ENCODE measurements at regions not wholly inside any gene's neighbourhood (a gene's known extent, or its start where the extent isn't known, plus 50 kb on each side); places are given as distances from the start of the nearest gene placed in this dataset.

DNA sequence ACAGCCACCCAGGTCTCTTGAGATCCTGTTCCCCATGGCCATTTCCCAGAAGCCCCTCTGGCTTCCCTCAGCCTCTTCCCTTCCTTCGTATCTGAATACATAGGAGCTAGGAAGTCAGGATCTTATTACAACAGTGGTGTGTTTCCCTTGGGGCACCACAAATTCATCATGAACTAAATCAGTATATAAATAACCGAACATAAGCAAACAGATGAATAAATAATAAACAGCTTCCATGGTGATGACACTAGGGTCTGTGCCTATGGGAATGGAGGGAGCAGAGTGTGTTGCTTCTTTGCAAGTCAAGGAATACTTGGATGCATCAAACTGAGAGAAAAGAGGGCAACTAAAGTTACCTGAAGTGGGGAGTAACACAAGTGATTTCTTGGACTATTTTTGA lies 527.6 kb downstream of the LMO7 start:
- no peak for DNase-seq

DNA sequence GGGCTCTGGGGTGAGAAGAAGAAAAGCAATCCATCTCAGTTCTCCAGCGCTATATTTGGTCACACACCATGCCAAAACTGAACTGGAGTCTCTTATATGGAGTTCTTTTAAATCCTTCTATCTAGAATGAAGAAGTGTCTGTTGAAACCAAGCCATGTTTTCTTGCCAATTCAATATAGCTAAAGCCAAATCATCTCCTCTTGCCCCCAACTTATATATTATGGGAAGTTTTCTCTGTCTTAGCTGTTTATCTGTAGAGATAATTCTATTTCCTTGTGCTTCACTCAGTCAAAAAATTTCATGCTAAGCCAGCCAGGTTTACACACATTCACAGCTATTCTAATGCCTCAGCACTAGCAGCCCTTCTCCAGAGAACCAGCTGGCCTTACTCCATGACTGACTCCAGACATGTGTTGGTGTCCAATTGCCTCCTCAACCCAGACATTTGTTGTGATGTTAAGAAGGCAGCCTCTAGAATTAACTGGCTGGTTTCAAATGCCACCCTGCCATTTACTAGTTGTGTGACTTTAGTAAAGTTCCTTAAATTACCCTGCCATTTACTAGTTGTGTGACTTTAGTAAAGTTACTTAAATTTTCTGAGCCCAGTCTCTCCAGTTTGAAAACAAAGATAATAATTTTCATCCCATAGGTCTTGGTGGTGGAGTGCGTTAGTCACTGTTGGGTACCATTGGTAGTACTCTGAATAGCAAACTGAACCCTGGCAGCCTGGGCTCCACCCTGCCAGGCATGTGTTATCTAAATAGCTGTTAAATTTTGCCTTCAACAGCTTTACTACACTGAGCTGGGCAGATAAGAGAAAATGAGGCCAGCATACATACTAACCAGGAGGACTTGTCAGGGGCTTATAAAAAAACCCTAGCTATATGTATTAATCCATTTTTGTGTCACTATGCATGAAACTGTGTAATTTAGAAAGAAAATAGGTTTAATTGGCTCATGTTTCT lies 525.1 kb downstream of the LMO7 start:
- no peak for DNase-seq

DNA sequence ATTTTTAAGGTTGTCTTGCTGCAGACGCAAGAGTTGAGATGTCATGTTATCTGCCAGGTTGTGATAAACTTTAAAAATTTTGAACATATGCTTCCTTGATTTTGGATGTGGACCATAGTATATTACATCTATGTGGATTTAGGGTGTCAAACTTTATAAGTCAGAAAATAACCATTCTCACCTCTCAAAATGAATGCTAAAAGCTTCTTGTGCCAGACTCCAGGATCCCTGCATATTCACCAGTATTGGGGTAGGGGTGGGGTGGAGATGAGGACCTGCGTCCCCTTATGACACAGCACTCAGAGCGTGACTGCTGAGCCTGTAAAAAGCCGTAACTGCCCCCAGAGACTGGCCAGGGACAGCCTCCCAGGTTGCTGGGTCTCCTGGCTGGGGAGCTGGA lies 524.4 kb downstream of the LMO7 start:
- no peak for DNase-seq

DNA sequence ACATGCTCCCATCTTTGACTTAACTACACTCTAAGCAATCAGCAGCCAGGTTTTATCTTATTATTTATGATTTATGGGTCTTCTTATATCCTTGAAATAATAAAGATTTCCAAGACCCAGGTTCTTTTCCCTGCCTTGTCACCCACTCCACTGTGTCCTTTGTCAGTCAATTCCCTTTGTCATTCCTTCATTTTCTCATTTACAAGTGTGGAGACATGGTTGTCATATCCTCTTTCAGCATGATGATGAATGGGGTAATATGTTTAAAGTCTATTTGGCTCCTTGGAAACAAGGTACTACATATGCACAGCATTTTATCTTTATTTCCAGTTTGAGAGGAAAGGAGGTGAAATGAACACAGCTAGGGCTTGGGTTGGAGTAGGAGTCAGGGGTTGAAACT lies 521.8 kb downstream of the LMO7 start:
- no peak for DNase-seq

DNA sequence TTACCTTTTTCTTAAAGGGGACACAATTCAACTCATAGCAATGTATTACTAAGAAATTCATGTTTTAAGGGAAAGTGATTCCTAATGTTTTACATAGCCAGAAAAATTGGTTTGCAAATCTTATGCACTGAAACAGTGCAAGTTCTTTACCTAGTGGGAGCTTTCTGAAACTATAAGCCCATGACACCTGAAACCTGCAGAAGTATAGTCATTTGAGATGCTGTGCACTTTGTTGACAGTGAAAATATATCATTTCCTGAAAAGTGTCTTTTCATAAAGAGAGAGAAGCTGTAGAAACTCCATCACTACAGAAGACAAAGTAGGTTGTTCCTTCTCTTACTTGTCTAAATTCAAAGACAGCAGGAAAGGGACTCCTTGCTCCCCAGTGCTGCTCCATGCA lies 517.1 kb downstream of the LMO7 start:
- DNase-seq = no peak

DNA sequence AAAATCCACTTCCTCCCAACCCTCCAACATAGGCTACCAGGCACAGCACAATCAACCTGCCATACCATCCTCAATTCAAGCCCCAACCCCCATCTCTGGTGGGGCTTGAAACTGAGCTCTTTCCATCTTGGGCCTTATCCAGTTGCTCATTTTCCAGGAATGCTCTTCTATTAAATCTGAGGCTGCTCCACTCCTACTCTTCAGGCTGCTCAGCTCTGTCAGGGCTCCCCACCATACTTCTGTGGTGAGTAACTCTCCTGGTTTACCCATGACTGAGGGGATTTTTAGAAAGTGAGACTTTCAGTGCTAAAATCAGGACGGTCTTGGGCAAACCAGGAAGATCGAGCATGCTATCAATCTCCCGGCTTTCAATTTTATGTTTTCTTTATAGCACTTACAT lies 512.8 kb downstream of the LMO7 start:
- no peak for DNase-seq

DNA sequence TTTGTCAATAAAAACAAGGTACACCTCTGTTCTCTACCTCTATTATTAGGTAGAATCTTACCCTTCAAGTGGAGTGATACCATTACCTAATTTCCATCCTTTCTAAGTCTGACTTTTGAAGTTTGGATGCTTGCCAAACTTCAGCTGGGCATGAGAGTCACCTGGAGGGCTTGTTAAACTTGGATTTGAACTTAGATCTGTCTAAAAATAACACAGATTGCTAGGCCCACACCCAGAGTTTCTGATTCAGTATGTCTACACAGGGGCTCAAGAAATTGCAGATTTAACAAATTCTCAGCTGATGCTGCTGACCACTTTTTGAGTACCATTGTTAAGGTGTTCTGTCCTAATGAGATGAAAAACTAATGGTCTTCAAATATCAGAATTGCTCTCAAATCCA lies 512.2 kb downstream of the LMO7 start:
- no peak for DNase-seq

DNA sequence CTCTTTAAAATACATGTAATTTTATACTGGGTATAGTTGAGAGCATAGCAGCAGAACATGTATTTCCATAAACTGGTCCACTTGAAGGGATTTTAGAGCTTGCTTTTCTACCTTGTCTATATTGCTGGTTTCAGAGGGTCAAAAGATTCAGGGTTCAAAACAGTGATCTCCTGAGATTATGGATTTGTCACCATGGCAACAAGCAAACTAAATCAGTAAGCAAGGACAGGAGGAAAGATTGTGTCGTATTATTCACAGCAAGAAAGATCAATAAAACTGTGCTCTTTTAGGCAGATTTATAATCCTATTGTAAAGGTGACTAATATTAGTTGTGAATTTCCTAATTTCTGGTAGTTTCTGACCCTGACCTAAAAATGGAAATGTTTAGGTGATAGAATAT lies 496.4 kb downstream of the LMO7 start:
- DNase-seq = no peak

DNA sequence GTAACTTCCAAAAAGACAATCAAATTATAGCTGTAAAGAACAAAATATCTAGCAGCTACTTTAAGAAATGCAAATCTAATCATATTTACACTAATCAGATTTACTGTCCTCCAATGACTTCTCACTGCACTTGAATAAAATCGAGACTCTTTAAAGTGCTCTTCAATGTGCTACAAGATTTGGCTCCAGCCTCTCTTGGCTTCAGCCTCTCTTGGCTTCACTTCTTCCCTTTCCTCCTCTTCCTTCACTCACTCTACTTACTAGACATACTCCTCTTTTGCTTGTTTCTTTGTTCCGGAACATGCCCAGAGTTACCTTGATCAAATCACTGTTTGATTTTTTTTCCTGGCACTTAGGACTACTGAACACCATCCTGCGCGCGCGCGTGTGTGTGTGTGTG lies 495.4 kb downstream of the LMO7 start:
- no peak for DNase-seq

DNA sequence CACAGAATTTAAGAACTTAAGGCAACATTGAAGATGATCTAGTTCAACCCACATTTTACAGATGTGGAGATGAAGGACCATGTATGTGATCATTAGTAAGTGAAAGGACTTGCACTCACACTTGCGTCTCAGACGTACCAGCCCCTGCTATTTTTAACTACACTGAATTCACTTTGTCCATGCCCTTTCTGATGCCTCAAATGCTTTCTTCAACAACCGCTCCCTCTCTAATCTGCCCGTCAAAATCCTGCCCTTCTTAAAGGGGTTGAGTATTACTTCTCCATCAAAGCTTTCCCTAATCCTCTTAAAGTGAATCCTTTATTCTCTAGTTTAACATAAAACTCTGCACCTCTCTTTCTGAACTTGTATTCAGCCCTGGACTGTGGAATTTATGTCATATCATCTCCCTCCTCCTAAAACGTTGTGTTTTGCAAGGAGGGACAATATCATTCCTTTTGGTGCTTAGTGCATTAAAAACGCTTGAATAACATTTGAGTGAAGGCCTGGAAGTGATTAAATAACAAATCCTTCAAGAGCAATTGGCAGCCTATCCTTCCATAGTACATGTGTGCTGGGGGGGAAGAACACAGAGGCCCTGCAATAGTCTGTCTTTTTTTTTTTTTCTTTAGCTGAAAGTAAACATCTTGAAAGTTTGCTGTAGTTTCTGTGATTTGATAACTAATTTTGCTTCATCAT lies 493.3 kb downstream of the LMO7 start:
- DNase-seq = no peak

DNA sequence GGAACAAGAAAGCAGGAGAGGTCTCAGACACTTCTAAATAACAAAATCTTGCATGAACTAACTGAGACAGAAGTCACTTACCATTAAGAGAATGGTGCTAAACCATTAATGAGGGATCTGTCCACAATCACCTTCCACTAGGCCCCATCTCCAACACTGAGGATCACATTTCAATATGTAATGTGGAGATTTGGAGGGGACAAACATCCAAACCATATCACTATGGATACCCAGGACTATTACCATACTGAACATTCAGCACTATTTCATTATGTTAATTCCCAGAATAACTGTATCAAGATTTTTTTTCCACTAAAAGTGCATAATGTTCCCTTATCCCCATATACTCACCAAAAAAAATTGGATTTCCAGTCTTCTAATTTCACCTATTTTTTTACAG lies 491.8 kb downstream of the LMO7 start:
- no peak for DNase-seq

DNA sequence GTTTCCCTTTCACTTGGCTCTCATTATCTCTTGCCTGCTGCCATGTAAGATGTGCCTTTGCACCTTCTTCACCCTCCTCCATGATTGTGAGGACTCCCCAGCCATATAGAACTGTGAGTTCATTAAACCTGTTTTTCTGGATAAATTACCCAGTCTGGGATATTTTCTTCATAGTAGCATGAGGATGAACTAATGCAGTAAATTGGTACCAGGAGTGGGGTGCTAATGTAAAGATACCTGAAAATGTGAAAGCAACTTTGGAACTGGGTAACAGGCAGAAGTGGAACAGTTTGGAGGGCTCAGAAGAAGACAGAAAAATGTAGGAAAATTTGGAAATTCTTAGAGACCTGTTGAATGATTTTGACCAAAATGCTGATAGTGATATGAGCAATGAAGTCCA lies 487.4 kb downstream of the LMO7 start:
- no peak for DNase-seq

DNA sequence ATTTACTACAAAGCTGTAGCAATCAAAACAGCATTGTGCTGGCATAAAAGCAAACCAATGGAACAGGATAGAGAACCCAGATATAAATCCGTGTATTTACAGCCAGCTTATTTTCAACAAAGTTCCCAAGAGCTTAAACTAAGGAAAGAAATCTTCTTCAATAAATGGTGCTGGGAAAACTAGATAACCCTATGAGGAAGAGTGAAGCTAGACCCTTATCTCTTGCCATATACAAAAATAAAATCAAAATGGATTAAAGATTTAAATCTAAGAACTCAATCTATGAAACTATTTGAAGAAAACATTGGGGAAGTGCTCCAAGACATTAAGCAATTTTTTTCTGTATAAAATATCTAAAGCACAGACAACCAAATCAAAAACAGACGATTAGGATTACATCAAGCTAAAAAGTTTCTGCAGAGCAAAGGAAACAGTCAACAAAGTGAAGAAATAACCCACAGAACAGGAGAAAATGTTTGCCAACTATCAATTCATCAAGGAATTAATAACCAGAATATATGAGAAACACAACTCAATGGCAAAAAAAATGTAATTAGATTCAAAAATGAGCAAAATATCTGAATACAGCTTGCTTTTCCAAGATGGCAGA lies 480.7 kb downstream of the LMO7 start:
- no peak for DNase-seq

DNA sequence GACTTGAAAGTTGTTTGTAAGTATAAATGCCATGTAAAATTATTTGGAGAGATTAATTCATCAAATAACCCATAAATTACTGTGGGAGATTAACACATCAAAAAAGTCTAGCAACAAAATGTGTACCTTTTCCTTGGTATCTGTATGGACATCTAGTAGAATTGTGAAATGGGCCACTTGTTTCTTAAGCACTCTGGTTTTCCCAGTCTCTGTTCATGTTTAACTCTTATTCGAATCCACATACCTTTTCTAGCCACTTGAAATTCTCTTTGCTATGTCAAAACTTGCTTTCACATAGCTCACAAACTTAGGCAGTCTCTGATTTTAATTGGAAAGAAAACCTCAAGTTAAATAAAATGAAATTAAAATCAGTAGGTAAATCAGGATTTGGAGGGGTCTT lies 470.6 kb downstream of the LMO7 start:
- DNase-seq = no peak

DNA sequence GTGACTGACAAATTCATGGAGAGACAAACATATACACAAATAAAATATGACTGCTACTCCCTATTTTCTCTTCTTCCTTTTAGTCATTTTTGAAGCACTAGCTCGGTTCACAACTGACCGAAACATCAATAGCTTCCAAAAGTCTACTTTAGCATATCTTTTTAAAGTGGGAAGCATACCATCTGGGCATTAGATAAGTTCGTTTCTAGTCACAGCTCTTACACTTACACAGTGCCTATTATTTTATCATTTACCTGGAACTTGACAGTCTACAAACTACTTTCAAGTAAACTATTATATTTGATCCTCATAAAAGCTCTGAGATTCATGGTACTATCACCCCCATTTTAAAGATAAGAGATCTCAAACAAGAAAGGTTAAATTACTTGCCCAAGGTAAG lies 458.5 kb downstream of the LMO7 start:
- DNase-seq = no peak

DNA sequence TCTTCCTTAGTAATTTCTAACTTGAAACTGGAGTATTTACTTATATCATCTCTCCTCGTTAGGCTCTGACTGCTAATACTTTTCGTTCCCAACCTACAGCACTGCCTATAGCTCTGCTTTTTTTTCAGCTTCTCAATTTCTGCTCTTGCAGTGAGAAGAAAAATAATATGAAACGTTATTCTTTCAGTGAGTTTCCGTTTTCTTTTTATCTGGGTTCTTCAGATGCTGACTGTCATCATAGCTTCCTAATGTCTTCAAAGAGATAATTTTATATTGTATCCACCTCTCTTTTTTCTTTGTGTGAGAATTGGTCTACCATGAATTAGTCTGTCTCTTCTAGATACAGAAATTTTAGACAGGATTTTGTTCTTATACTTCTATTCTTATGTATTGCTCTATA lies 454.9 kb downstream of the LMO7 start:
- no peak for DNase-seq

DNA sequence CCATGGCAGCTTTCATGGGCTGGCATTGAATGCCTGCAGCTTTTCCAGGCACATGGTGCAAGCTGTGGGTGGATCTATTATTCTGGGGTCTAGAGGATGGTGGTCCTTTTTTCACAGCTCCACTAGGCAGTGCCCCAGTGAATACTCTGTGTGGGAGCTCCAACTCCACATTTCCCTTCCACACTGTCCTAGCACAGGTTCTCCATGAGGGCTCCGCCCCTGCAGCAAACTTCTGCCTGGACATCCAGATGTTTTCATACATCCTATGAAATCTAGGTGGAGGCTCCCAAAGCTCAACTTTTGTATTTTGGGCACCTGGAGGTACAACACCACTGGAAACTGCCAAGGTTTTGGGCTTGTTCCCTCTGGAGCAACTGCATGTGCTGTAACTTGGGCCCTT lies 450.6 kb downstream of the LMO7 start:
- no peak for DNase-seq

DNA sequence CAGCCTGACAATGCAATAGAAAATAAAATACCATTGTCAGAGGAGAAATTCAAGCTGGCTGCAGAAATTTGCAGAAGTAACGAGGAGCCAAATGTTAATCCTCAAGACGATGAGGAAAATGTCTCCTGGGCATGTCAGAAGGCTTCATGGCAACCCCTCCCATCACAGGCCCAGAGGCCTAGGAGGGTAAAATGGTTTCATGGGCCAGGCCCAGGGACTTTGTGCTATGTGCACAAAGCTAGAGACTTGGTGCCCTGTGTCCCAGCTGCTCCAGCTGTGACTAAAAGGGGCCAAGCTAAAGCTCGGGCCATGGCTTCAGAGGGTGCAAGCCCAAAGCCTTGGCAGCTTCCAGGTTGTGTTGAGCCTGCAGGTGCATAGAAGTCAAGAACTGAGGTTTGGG lies 431.7 kb downstream of the LMO7 start:
- no peak for DNase-seq

DNA sequence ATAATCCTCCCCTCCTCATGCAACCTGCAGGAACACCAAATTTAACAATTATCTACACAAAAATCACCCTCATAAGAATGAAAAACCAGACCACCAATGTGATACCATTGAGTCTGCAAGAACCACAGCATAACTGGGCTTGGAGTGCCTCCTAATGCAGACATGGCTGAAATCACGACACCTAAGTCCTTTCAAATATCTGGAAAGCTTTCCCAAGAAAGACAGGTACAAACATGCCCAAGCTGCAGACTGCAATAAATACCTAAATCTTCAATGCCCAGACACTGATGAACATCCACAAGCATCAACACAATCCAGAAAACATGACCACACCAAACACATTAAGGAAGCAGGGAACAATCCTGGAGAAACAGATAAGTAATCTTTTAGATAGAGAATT lies 417.1 kb downstream of the LMO7 start:
- no peak for DNase-seq

DNA sequence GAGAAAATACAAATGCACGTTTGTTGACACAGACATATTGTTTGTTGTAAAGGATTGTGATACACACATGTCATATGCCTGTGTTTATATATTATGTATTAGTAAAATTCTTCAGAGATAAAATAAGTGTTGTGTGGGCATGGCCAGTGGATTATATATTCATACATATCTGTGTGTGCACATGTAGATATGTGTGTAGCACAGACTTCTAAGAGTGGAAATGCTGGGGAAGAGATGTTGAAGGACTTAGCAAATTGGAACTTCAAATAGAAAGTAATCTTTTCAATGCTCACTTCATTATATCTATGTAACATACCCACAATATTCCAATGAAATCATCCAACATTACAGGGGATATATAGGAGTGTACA lies 413.2 kb downstream of the LMO7 start:
- no peak for DNase-seq

DNA sequence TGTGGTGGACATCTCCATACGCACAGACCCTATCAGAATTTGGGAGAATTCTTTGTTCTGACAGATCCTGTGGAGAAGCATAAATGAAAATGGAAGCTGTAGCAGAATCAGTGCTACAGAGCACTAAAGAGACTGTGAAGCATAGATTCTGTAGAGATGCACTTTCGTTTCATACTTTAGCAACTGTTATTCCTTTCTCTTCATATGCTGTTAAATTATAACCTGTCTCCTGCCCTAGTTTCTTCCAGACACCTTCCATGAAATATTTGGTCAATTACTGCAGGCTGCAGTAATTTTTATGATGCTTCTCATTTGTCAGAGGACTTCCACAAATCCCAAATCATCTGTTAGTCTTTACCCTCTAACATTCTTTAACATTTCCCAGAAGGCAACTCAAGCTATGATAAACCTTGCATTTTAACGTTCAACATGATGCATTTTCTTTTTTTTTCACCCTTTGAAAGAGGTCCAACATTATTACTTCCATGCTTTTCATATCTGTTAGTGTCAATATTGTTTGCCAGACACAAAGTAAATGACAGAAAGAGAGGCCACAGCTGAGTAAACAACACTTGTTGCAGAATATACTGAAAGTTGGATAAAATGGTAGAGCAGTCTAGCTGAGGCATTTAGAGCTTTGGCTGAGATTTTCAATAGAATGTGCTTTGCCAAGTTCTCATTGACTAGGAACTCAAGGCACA lies 412.7 kb downstream of the LMO7 start:
- DNase-seq = no peak

DNA sequence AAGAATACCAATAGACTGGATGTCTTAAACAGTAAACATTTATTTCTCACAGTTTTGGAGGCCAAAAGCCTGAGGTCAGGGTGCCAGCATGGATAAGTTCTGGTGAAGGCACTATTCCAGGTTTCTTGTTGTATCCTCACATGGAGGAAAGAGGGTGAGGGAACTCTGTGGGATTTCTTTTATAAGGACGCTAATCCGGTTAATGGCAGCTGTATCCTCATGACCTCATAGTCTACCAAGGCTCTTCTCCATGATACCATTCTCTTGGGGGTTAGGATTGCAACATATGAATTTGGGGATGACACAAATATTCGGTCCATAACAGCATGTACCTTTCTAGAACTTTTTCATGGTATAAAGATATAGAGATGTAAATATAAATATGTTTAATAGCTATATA lies 412.0 kb downstream of the LMO7 start:
- DNase-seq = no peak

DNA sequence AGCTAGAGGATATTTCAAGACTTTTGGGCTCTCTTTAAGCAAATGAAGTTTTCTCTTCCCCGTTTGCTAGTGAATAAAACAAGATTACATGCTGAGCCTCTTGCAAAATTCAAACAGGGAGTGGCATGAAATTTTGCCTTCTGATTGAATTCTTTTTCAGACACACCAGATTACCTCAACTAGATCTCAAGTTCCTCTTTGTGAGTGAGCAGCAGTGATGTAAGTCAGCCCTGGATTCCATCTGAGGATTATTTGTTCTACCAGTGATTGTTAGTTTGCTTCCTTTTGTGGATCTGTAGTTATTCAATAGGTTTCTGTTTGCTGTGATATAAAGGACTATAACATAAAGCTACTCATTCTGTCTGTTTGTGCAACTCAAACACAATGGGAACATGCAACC lies 407.7 kb downstream of the LMO7 start:
- DNase-seq = no peak
